ENCODE measurements at regions not wholly inside any gene's neighbourhood (a gene's known extent, or its start where the extent isn't known, plus 50 kb on each side); places are given as distances from the start of the nearest gene placed in this dataset.

DNA sequence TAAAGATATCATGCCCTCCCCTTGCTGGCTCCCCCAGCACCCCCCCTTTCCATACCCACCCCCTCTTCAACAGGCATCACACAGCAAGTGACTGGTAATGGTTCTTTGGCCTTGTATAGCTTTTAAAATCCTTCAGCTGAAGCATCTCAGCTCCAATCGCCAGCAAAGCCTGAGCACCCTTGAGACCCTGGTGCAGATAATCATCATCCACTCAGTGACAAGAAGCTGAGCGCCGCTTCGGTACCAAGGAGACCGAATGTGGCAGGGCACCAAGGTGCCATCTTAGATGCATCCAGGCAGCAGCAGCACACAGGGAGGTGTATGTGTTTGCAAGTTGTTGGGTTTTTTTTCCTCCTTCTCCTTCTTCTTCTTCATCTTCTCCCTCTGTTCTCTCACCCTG is 232.7 kb downstream of the BCL11A start:
- TF ChIP-seq, protein P1, sequence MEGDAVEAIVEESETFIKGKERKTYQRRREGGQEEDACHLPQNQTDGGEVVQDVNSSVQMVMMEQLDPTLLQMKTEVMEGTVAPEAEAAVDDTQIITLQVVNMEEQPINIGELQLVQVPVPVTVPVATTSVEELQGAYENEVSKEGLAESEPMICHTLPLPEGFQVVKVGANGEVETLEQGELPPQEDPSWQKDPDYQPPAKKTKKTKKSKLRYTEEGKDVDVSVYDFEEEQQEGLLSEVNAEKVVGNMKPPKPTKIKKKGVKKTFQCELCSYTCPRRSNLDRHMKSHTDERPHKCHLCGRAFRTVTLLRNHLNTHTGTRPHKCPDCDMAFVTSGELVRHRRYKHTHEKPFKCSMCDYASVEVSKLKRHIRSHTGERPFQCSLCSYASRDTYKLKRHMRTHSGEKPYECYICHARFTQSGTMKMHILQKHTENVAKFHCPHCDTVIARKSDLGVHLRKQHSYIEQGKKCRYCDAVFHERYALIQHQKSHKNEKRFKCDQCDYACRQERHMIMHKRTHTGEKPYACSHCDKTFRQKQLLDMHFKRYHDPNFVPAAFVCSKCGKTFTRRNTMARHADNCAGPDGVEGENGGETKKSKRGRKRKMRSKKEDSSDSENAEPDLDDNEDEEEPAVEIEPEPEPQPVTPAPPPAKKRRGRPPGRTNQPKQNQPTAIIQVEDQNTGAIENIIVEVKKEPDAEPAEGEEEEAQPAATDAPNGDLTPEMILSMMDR (IDR thresholded peaks at IDR 0.05; ENCODE audit: insufficient read depth, low read length, poor library complexity, severe bottlenecking): no peak
- H3K4me3 ChIP-seq (ENCODE audit: low read depth, low read length): no peak overlapping the region
- H3K27me3 ChIP-seq (ENCODE audit: control insufficient read depth, insufficient read depth, low read length): no peaks in the 10 kb centered on the region
- H3K36me3 ChIP-seq (ENCODE audit: control insufficient read depth, insufficient read depth, low read length): no peaks in the 10 kb centered on the region
- DNase-seq (ENCODE audit: low read depth): no peak

DNA sequence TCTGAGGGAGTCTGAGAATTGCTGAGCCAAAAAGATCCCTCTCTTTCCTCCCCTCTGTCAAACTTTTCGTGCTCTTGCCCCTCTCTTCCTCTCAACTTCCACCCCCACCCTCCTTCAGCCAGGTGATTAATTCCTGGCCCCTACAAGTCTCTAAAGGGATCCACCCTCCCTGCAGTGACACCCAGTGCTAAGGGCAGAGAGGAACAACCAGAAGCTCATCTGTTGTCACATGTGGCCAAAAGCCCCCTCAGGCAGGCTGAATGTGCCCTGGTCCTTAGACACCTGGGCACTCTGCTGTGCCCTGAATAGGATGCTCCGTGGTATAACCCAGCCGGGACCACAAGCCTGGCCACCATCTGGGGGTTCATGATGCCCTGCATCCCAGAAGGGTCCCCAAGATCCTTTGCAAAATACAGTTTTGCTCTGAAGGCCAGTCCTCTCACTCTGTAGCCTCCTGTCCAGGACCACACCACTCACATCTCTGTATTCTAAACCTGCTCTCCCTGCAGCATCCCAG is 234.4 kb downstream of the BCL11A start:
- no peaks in the 10 kb centered on the region for H3K36me3 ChIP-seq (ENCODE audit: control insufficient read depth, insufficient read depth, low read length)
- TF ChIP-seq, protein P1 (IDR thresholded peaks at IDR 0.05; ENCODE audit: insufficient read depth, low read length, poor library complexity, severe bottlenecking): no peak
- H3K27me3 ChIP-seq (ENCODE audit: control insufficient read depth, insufficient read depth, low read length): no peaks in the 10 kb centered on the region
- no peak for DNase-seq (ENCODE audit: low read depth)
- H3K4me3 ChIP-seq (ENCODE audit: low read depth, low read length): no peak overlapping the region

DNA sequence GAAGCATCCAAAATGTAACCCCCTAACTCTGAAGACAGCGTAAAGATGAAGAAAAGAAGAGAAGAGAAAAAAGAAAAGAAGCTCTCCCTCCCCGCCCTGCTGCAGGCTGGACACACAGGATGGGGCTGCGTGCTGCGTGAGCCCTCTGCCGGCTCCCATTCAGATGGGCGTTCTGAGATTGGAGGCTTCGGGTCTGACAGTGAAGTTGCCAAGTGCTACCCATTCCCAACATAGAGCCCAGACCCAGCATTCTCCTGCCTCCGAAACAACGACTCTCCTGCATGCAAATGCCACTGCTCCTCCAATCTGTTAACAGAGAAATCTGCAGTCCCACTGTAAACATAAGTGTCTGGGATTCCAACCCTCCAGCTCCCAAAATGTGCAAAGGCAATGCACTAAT is 234.9 kb downstream of the BCL11A start:
- Histone ChIP-seq H3K4me3 (ENCODE audit: low read depth, low read length) (no peak overlapping the region), H3K27me3 (ENCODE audit: control insufficient read depth, insufficient read depth, low read length) (no peaks in the 10 kb centered on the region), H3K36me3 (ENCODE audit: control insufficient read depth, insufficient read depth, low read length) (no peaks in the 10 kb centered on the region)
- no peak for DNase-seq (ENCODE audit: low read depth)
- TF ChIP-seq, protein P1 (IDR thresholded peaks at IDR 0.05; ENCODE audit: insufficient read depth, low read length, poor library complexity, severe bottlenecking): no peak

DNA sequence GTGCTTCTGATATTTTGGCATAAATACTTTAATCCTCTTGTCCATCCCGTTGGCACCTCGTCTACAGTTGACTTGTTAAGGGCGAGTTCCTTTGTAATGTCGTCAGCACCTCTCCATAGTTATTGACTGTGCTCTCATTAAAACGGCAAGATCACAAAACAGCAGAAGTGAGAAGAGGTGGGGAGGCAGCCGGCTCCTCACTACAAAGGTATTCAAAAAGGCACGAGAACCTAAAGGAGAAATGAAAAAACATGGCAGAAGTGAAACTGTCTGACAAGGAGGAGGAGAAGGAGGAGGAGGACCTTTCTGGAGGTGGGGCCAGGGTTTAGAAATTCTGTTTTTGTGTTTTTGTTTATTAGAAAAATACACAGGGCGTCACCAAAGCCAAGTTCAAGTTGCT is 235.6 kb downstream of the BCL11A start:
- no peaks in the 10 kb centered on the region for H3K27me3 ChIP-seq (ENCODE audit: control insufficient read depth, insufficient read depth, low read length)
- TF ChIP-seq, protein P1 (IDR thresholded peaks at IDR 0.05; ENCODE audit: insufficient read depth, low read length, poor library complexity, severe bottlenecking): no peak
- no peak for DNase-seq (ENCODE audit: low read depth)
- H3K36me3 ChIP-seq (ENCODE audit: control insufficient read depth, insufficient read depth, low read length): no peaks in the 10 kb centered on the region
- no peak overlapping the region for H3K4me3 ChIP-seq (ENCODE audit: low read depth, low read length)

DNA sequence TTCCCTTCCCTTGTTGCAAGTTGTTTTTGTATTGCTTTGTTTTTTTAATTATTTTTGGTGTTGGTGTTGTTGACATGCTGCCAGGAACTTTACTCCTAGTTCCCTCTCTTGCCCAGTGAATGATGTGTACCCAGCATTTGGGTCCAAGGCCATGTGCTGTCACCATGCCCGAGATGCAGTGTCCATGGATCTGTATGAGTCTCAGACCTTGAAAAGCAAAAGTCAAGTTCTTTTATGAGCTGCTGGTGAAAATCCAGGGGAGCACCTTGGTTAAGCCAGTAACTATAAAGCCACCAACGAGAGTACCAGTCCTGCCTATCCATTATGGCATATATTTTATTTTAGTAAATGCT is 236.4 kb downstream of the BCL11A start:
- no peak overlapping the region for H3K4me3 ChIP-seq (ENCODE audit: low read depth, low read length)
- DNase-seq (ENCODE audit: low read depth): no peak
- H3K27me3 ChIP-seq (ENCODE audit: control insufficient read depth, insufficient read depth, low read length): no peaks in the 10 kb centered on the region
- TF ChIP-seq, protein P1 (IDR thresholded peaks at IDR 0.05; ENCODE audit: insufficient read depth, low read length, poor library complexity, severe bottlenecking): no peak
- no peaks in the 10 kb centered on the region for H3K36me3 ChIP-seq (ENCODE audit: control insufficient read depth, insufficient read depth, low read length)

DNA sequence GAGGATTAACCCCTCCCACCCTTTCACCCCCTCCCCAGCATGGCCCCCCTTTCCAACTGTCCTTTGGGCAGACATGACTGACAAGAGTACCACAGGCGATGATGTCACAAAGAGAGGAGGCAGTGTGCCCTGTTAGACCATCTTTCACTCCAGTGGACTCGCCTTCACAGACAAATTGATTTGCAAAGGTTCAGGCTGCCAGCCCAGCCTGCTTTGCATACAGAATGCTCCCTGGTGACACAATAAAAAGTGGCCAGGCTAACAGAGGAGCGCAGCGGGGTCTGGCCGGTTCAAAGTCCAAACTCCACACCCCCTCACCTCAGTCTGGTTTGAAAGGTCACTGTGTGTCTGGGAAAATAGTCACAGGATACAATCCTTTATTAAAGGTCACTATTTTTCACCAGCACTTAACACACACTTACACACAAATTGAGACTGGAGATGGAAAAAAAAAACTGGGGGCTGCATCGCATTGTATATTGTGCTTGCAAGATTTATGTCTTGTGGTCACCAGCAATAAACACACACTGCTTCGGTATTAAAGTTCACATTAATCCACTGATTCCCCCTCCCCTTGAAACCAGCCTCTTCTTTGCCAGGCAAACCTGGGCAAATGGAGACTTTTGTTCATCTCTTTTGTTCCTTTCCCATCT is 236.9 kb downstream of the BCL11A start:
- no peak for DNase-seq (ENCODE audit: low read depth)
- no peak overlapping the region for H3K4me3 ChIP-seq (ENCODE audit: low read depth, low read length)
- H3K36me3 ChIP-seq (ENCODE audit: control insufficient read depth, insufficient read depth, low read length): no peaks in the 10 kb centered on the region
- TF ChIP-seq, protein P1 (IDR thresholded peaks at IDR 0.05; ENCODE audit: insufficient read depth, low read length, poor library complexity, severe bottlenecking): no peak
- H3K27me3 ChIP-seq (ENCODE audit: control insufficient read depth, insufficient read depth, low read length): no peaks in the 10 kb centered on the region

Data from kidney epithelial cell (primary cell).